ENCODE measurements at regions not wholly inside any gene's neighbourhood (a gene's known extent, or its start where the extent isn't known, plus 50 kb on each side); places are given as distances from the start of the nearest gene placed in this dataset.

DNA sequence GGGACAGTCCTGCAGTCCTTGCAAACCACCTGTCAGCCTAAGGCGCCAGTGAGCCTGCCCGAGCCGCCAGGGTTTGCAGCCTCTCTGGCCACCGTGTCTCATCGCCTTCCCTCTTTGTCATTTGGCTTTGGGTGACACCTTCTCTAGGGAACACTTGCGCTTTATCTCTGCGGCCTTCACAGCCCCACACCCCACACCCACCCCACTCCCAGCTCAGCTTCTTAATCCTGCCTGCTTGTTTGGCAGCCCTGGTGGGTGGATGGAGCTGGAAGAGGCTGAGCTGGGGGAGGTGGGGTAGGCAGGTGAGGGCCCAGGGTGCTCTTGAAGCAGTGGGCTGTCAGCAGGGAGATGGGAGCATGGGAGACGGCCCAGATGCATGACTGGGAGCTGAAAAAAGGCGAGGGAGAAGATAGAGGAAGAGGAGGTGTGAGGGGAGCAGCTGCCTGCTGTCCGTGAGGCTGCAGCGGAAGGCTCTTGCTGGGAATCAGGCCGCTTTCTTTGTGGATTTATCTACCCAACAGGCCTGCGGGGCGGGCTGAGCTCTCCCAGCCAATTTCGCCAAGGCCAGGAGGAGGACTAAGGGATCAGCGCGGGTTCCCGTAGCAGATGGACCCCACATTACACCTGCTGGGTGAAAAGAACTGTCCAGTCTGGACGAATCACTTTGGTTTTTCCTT, 97.5 kb upstream of the STOX2 start:
- TF ChIP-seq GATA3 (IDR thresholded peaks at IDR 0.05; ENCODE audit: borderline replicate concordance) (no peak), POLR2A (IDR thresholded peaks at IDR 0.05; ENCODE audit: low read length) (no peak), JUN (IDR thresholded peaks at IDR 0.05) (no peak)
- TF ChIP-seq, protein P1, sequence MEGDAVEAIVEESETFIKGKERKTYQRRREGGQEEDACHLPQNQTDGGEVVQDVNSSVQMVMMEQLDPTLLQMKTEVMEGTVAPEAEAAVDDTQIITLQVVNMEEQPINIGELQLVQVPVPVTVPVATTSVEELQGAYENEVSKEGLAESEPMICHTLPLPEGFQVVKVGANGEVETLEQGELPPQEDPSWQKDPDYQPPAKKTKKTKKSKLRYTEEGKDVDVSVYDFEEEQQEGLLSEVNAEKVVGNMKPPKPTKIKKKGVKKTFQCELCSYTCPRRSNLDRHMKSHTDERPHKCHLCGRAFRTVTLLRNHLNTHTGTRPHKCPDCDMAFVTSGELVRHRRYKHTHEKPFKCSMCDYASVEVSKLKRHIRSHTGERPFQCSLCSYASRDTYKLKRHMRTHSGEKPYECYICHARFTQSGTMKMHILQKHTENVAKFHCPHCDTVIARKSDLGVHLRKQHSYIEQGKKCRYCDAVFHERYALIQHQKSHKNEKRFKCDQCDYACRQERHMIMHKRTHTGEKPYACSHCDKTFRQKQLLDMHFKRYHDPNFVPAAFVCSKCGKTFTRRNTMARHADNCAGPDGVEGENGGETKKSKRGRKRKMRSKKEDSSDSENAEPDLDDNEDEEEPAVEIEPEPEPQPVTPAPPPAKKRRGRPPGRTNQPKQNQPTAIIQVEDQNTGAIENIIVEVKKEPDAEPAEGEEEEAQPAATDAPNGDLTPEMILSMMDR (IDR thresholded peaks at IDR 0.05) = no peak
